GM12892 (cell line): ENCODE measurements at regions not wholly inside any gene's neighbourhood (a gene's known extent, or its start where the extent isn't known, plus 50 kb on each side); places are given as distances from the start of the nearest gene placed in this dataset.

ENCODE experiments used
- POLR2A ChIP-seq: IDR thresholded peaks from 2 replicates; pipeline ENCODE4 v1.6.1; 2011; ENCODE audit warnings: low read depth, low read length, control low read depth
- POLR2AphosphoS5 ChIP-seq: IDR thresholded peaks from 2 replicates; pipeline ENCODE4 v1.6.1; 2011; ENCODE audit warnings: low read depth, low read length, control low read depth

DNA sequence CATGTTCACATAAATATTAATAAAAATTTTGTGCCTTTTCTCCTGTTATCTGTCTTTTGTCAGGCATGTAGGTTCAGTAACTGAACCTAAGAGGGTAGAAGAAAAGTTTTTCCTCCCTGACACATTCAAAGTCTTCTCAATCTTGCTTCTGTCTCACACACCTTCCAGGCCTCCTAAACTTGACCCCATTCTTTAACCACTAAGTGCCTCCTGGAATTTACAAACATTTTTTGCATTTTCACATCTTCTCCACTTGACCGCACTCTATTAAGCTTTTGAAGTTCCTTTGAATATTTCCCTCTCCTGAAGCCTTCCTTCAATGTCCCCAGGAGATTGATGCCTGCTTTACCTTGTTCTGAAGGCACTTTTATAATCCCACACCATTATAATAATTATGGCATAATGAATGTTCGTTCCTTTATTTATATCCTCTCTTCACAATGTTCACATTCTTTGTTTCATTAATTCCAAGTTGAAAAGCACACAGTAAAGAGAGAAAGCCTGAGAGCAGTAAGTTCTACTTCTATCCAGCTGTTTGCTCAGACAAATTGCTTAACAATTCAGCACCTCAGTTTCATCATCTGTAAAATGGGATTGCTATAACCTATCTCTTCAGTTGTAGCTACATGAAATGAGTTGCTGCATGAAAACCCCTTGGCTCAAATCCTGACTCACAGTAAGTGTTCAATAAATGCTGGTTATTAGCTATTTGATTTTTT is 184.8 kb upstream of the KLHL29 start:
- TF ChIP-seq POLR2AphosphoS5 (no peak), POLR2A (no peak)
